GM06990 (cell line): ENCODE measurements at regions not wholly inside any gene's neighbourhood (a gene's known extent, or its start where the extent isn't known, plus 50 kb on each side); places are given as distances from the start of the nearest gene placed in this dataset.

ENCODE experiments used
- DNase-seq: peaks from one replicate; pipeline ENCODE4 v3.0.0-alpha.2; 2011; ENCODE audit not compliant: insufficient read length; ENCODE audit errors: extremely low read depth
- H3K27me3 ChIP-seq: replicated peaks from 2 replicates; pipeline ENCODE4 v1.6.0; 2011; ENCODE audit warnings: low read length; ENCODE audit not compliant: control insufficient read depth, insufficient read depth
- H3K36me3 ChIP-seq: 2 replicates; pipeline ENCODE4 v1.5.1; 2011; ENCODE audit warnings: low read length; ENCODE audit not compliant: control insufficient read depth, insufficient read depth
- H3K4me3 ChIP-seq: replicated peaks from 2 replicates; pipeline ENCODE4 v1.5.1; 2011; ENCODE audit warnings: low read depth, mild to moderate bottlenecking, control low read depth, low read length
- CTCF ChIP-seq: IDR thresholded peaks from 2 replicates; pipeline ENCODE4 v1.5.1; 2011; ENCODE audit warnings: low read length, control low read depth, mild to moderate bottlenecking, inconsistent platforms; ENCODE audit not compliant: insufficient read depth, poor library complexity, severe bottlenecking

- no peak for TF ChIP-seq CTCF
- Histone ChIP-seq H3K4me3 (no peak overlapping the region), H3K27me3 (no peaks in the 10 kb centered on the region), H3K36me3 (no peaks in the 10 kb centered on the region)
- no peak for DNase-seq
Observed at GRCh38 chr5:145341842-145342241, 493.3 kb downstream of the PRELID2 start.

GRCh38 chr5:145340099-145340498 lies 495.0 kb downstream of the PRELID2 start:
- no peaks in the 10 kb centered on the region for H3K27me3 ChIP-seq
- no peaks in the 10 kb centered on the region for H3K36me3 ChIP-seq
- no peak for DNase-seq
- H3K4me3 ChIP-seq = no peak overlapping the region
- no peak for TF ChIP-seq CTCF

- no peak for TF ChIP-seq CTCF
- H3K27me3 ChIP-seq = no peaks in the 10 kb centered on the region
- no peak for DNase-seq
- no peaks in the 10 kb centered on the region for H3K36me3 ChIP-seq
- H3K4me3 ChIP-seq = no peak overlapping the region
Observed at GRCh38 chr5:145324767-145325479, 510.2 kb downstream of the PRELID2 start.

GRCh38 chr5:145324101-145324500 lies 511.0 kb downstream of the PRELID2 start:
- Histone ChIP-seq H3K36me3 (no peaks in the 10 kb centered on the region), H3K4me3 (no peak overlapping the region), H3K27me3 (no peaks in the 10 kb centered on the region)
- no peak for TF ChIP-seq CTCF
- DNase-seq = no peak

GRCh38 chr5:145316282-145316681 lies 518.9 kb downstream of the PRELID2 start:
- no peak overlapping the region for H3K4me3 ChIP-seq

More at GRCh38 chr5:145316282-145316681, 518.9 kb downstream of the PRELID2 start:
- H3K27me3 ChIP-seq = no peaks in the 10 kb centered on the region
- TF ChIP-seq CTCF = no peak
- no peaks in the 10 kb centered on the region for H3K36me3 ChIP-seq
- DNase-seq = no peak
